ENCODE measurements at regions not wholly inside any gene's neighbourhood (a gene's known extent, or its start where the extent isn't known, plus 50 kb on each side); places are given as distances from the start of the nearest gene placed in this dataset.
"Not testable (repeated sequence)": the region's sequence is repeated elsewhere in the genome, so short reads cannot be mapped to it uniquely, and the experiment has no call there.

GRCh38 chr5:17743580-17744435 is 109.5 kb downstream of the TAF11L14 start:
- H3K9me3 ChIP-seq (ENCODE audit: low read depth), result no peaks in the 10 kb centered on the region
- H3K27me3 ChIP-seq, result no peaks in the 10 kb centered on the region
- no peaks in the 10 kb centered on the region for H4K20me1 ChIP-seq (ENCODE audit: insufficient read depth, poor library complexity, severe bottlenecking)
- H3K9me2 ChIP-seq (replicated peaks; ENCODE audit: insufficient read depth), result no peaks in the 10 kb centered on the region
- 70% methylated on average over 8 of the region's 8 CpGs for WGBS (ENCODE audit: low lambda C conversion rate, missing lambda C conversion rate)
- no peak overlapping the region for H3K4me3 ChIP-seq
- H2AFZ ChIP-seq, result no peak overlapping the region
- H3K27ac ChIP-seq, result peak overlapping the region; percentile 39
- H3K36me3 ChIP-seq (replicated peaks; ENCODE audit: insufficient read depth, low read depth), result no peaks in the 10 kb centered on the region
- H3K4me2 ChIP-seq, result no peak overlapping the region
- no peak for DNase-seq (ENCODE audit: low spot score)
- TF ChIP-seq EZH2 (IDR thresholded peaks at IDR 0.05; ENCODE audit: borderline replicate concordance) (no peak), EZH2phosphoT487 (IDR thresholded peaks at IDR 0.05; ENCODE audit: low read depth, severe bottlenecking, unreplicated experiment) (no peak)
- TF ChIP-seq, protein P1, sequence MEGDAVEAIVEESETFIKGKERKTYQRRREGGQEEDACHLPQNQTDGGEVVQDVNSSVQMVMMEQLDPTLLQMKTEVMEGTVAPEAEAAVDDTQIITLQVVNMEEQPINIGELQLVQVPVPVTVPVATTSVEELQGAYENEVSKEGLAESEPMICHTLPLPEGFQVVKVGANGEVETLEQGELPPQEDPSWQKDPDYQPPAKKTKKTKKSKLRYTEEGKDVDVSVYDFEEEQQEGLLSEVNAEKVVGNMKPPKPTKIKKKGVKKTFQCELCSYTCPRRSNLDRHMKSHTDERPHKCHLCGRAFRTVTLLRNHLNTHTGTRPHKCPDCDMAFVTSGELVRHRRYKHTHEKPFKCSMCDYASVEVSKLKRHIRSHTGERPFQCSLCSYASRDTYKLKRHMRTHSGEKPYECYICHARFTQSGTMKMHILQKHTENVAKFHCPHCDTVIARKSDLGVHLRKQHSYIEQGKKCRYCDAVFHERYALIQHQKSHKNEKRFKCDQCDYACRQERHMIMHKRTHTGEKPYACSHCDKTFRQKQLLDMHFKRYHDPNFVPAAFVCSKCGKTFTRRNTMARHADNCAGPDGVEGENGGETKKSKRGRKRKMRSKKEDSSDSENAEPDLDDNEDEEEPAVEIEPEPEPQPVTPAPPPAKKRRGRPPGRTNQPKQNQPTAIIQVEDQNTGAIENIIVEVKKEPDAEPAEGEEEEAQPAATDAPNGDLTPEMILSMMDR (IDR thresholded peaks at IDR 0.05; ENCODE audit: poor library complexity), result no peak
- H3K4me1 ChIP-seq (ENCODE audit: insufficient read depth), result no peaks in the 10 kb centered on the region
- no peaks in the 10 kb centered on the region for H3K79me2 ChIP-seq

GRCh38 chr5:17748201-17748600 is 113.9 kb downstream of the TAF11L14 start:
- no peak overlapping the region for H2AFZ ChIP-seq
- WGBS (ENCODE audit: low lambda C conversion rate, missing lambda C conversion rate), result 78% methylated on average over 2 of the region's 2 CpGs
- no peaks in the 10 kb centered on the region for H3K9me3 ChIP-seq (ENCODE audit: low read depth)
- TF ChIP-seq EZH2phosphoT487 (IDR thresholded peaks at IDR 0.05; ENCODE audit: low read depth, severe bottlenecking, unreplicated experiment) (no peak), EZH2 (IDR thresholded peaks at IDR 0.05; ENCODE audit: borderline replicate concordance) (no peak)
- TF ChIP-seq, protein P1 (IDR thresholded peaks at IDR 0.05; ENCODE audit: poor library complexity), result no peak
- H3K27ac ChIP-seq, result no peak overlapping the region
- H3K9me2 ChIP-seq (replicated peaks; ENCODE audit: insufficient read depth), result no peaks in the 10 kb centered on the region
- H3K36me3 ChIP-seq (replicated peaks; ENCODE audit: insufficient read depth, low read depth), result no peaks in the 10 kb centered on the region
- H4K20me1 ChIP-seq (ENCODE audit: insufficient read depth, poor library complexity, severe bottlenecking), result no peaks in the 10 kb centered on the region
- no peak overlapping the region for H3K4me2 ChIP-seq
- H3K4me3 ChIP-seq, result no peak overlapping the region
- H3K27me3 ChIP-seq, result no peaks in the 10 kb centered on the region
- no peaks in the 10 kb centered on the region for H3K79me2 ChIP-seq
- H3K4me1 ChIP-seq (ENCODE audit: insufficient read depth), result no peaks in the 10 kb centered on the region
- DNase-seq (ENCODE audit: low spot score), result no peak

DNA sequence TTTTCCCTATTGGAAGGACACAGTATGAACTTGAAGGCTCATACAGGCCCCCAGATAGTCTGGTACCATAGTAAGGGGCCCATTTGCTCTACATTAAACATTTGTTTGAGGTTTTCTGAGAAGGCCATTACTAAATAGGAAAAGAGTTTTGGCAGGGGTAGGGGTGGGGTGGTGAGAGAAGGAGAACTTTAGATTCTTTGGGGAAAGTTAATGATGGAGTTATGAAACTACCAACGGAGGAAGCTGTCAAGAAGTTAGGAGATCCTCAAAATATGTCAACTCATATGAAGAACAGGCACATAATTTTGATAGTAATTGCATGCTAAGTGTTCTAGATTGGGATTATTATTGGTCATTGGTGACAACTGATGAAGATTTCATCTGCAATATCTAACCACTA is 114.7 kb downstream of the TAF11L14 start:
- Histone ChIP-seq H3K4me2 (no peak overlapping the region), H3K4me1 (ENCODE audit: insufficient read depth) (no peaks in the 10 kb centered on the region), H3K9me3 (ENCODE audit: low read depth) (no peaks in the 10 kb centered on the region), H3K79me2 (no peaks in the 10 kb centered on the region), H3K9me2 (replicated peaks; ENCODE audit: insufficient read depth) (no peaks in the 10 kb centered on the region), H3K27me3 (no peaks in the 10 kb centered on the region), H3K36me3 (replicated peaks; ENCODE audit: insufficient read depth, low read depth) (no peaks in the 10 kb centered on the region), H3K27ac (no peak overlapping the region), H3K4me3 (no peak overlapping the region), H4K20me1 (ENCODE audit: insufficient read depth, poor library complexity, severe bottlenecking) (no peaks in the 10 kb centered on the region), H2AFZ (no peak overlapping the region)
- TF ChIP-seq EZH2phosphoT487 (IDR thresholded peaks at IDR 0.05; ENCODE audit: low read depth, severe bottlenecking, unreplicated experiment) (no peak), EZH2 (IDR thresholded peaks at IDR 0.05; ENCODE audit: borderline replicate concordance) (no peak)
- TF ChIP-seq, protein P1 (IDR thresholded peaks at IDR 0.05; ENCODE audit: poor library complexity), result no peak
- WGBS (ENCODE audit: low lambda C conversion rate, missing lambda C conversion rate), result 76% methylated on average over 1 of the region's 1 CpG
- DNase-seq (ENCODE audit: low spot score), result no peak

GRCh38 chr5:17755406-17755805 is 121.1 kb downstream of the TAF11L14 start:
- H2AFZ ChIP-seq; H3K4me1 ChIP-seq (ENCODE audit: insufficient read depth); H3K36me3 ChIP-seq (replicated peaks; ENCODE audit: insufficient read depth, low read depth); H3K27me3 ChIP-seq; DNase-seq (ENCODE audit: low spot score); H4K20me1 ChIP-seq (ENCODE audit: insufficient read depth, poor library complexity, severe bottlenecking); H3K4me2 ChIP-seq; H3K27ac ChIP-seq; H3K9me3 ChIP-seq (ENCODE audit: low read depth); H3K9me2 ChIP-seq (replicated peaks; ENCODE audit: insufficient read depth); H3K79me2 ChIP-seq; H3K4me3 ChIP-seq: not testable (repeated sequence)
- WGBS (ENCODE audit: low lambda C conversion rate, missing lambda C conversion rate), result 97% methylated on average over 12 of the region's 12 CpGs
